Neuronal stem cell (in vitro differentiated cells): ENCODE measurements at regions not wholly inside any gene's neighbourhood (a gene's known extent, or its start where the extent isn't known, plus 50 kb on each side); places are given as distances from the start of the nearest gene placed in this dataset.
"Not testable (repeated sequence)": the region's sequence is repeated elsewhere in the genome, so short reads cannot be mapped to it uniquely, and the experiment has no call there.

Experiments used
- DNase-seq: peaks from one replicate; pipeline ENCODE4 v3.0.0-alpha.2; 2013; ENCODE audit warnings: low spot score
- H2AFZ ChIP-seq: one replicate; pipeline ENCODE4 v1.6.1; 2013; ENCODE audit warnings: mild to moderate bottlenecking, low read length, inconsistent platforms
- H2AK5ac ChIP-seq: 2 replicates; pipeline ENCODE4 v1.6.1; 2013; ENCODE audit warnings: low read depth, mild to moderate bottlenecking, inconsistent platforms, low read length, moderate library complexity, mixed read lengths
- H2BK120ac ChIP-seq: 2 replicates; pipeline ENCODE4 v1.6.1; 2013; ENCODE audit warnings: low read depth, mild to moderate bottlenecking, inconsistent platforms, low read length, moderate library complexity, mixed read lengths
- H2BK12ac ChIP-seq: one replicate; pipeline ENCODE4 v1.6.1; 2013; ENCODE audit warnings: low read length, inconsistent platforms
- H2BK15ac ChIP-seq: 2 replicates; pipeline ENCODE4 v1.6.1; 2013; ENCODE audit warnings: mild to moderate bottlenecking, low read length, inconsistent platforms, mixed read lengths
- H2BK5ac ChIP-seq: one replicate; pipeline ENCODE4 v1.6.1; 2013; ENCODE audit warnings: inconsistent platforms, mild to moderate bottlenecking, low read length, moderate library complexity
- H3K14ac ChIP-seq: one replicate; pipeline ENCODE4 v1.6.1; 2013; ENCODE audit warnings: low read length, inconsistent platforms
- H3K18ac ChIP-seq: 2 replicates; pipeline ENCODE4 v1.6.1; 2013; ENCODE audit warnings: low read length, inconsistent platforms
- H3K23ac ChIP-seq: 2 replicates; pipeline ENCODE4 v1.6.1; 2013; ENCODE audit warnings: low read depth, mild to moderate bottlenecking, mixed read lengths, low read length, inconsistent platforms; ENCODE audit not compliant: poor library complexity
- H3K27ac ChIP-seq: replicated peaks from 3 replicates; pipeline ENCODE4 v1.5.1; 2013; ENCODE audit warnings: low read length, inconsistent platforms
- H3K27me3 ChIP-seq, 3 experiments: 2 replicates each; pipeline ENCODE4 v1.6.1; 2013; ENCODE audit warnings: low read length in 3 of 3, mild to moderate bottlenecking in 2 of 3, inconsistent platforms in 1 of 3, low read depth in 1 of 3, mixed read lengths in 1 of 3, moderate library complexity in 1 of 3; ENCODE audit not compliant: control insufficient read depth in 3 of 3, insufficient read depth in 3 of 3
- H3K36me3 ChIP-seq, 2 donors: replicated peaks in 1 of 2; 2 replicates each; pipeline ENCODE4 v1.6.1; 2013; ENCODE audit warnings: low read length in 2 of 2; ENCODE audit not compliant: control insufficient read depth in 2 of 2, insufficient read depth in 2 of 2
- H3K4ac ChIP-seq: 2 replicates; pipeline ENCODE4 v1.6.1; 2013; ENCODE audit warnings: inconsistent platforms, mild to moderate bottlenecking, low read length, moderate library complexity
- H3K4me1 ChIP-seq, 2 donors: 1 replicate in 1 of 2; 2 replicates in 1 of 2; pipeline ENCODE4 v1.6.1; 2013; ENCODE audit warnings: low read length in 2 of 2, low read depth in 1 of 2; ENCODE audit not compliant: control insufficient read depth in 2 of 2, insufficient read depth in 1 of 2
- H3K4me2 ChIP-seq: one replicate; pipeline ENCODE4 v1.6.1; 2013; ENCODE audit warnings: mild to moderate bottlenecking, low read length, inconsistent platforms; ENCODE audit not compliant: insufficient read depth, poor library complexity, severe bottlenecking
- H3K4me3 ChIP-seq, 2 donors: 2 replicates each; pipeline ENCODE4 v1.5.1; 2013; ENCODE audit warnings: low read length in 2 of 2, mild to moderate bottlenecking in 2 of 2, inconsistent platforms in 1 of 2, moderate library complexity in 1 of 2
- H3K79me1 ChIP-seq: one replicate; pipeline ENCODE4 v1.6.1; 2013; ENCODE audit warnings: low read depth, mild to moderate bottlenecking, inconsistent platforms, low read length, moderate library complexity
- H3K9ac ChIP-seq: one replicate; pipeline ENCODE4 v1.6.1; 2013; ENCODE audit warnings: mild to moderate bottlenecking, low read depth, low read length, inconsistent platforms; ENCODE audit not compliant: poor library complexity
- H3K9me3 ChIP-seq, 2 donors: replicated peaks in 1 of 2; 2 replicates each; pipeline versions ENCODE3 to v1.6.1; 2013; ENCODE audit warnings: low read length in 2 of 2, mild to moderate bottlenecking in 2 of 2, inconsistent platforms in 1 of 2, low read depth in 1 of 2, mixed read lengths in 1 of 2, moderate library complexity in 1 of 2; ENCODE audit not compliant: control insufficient read depth in 2 of 2, insufficient read depth in 1 of 2
- H4K8ac ChIP-seq: one replicate; pipeline ENCODE4 v1.6.1; 2013; ENCODE audit warnings: low read depth, mild to moderate bottlenecking, inconsistent platforms, low read length, moderate library complexity
- H4K91ac ChIP-seq: one replicate; pipeline ENCODE4 v1.6.1; 2013; ENCODE audit warnings: low read length, low read depth, mild to moderate bottlenecking, inconsistent platforms; ENCODE audit not compliant: poor library complexity
- WGBS, 2 donors: extraction: QIAGEN DNeasy Blood & Tissue Kit; methylation state at CpG; one replicate each; pipeline ENCODE4 v1.1.7; 2013; ENCODE audit warnings: missing lambda C conversion rate in 2 of 2, mixed read lengths in 1 of 2; ENCODE audit not compliant: insufficient read length in 2 of 2, insufficient replicate concordance in 1 of 2; ENCODE audit errors: extremely low coverage in 2 of 2; 5-methylcytosine and 5-hydroxymethylcytosine counted together

- H3K4me1 ChIP-seq, result no peaks in the 10 kb centered on the region
- no peak overlapping the region for H3K4me2 ChIP-seq
- no peaks in the 10 kb centered on the region for H3K36me3 ChIP-seq
- no peak for DNase-seq
- H2BK5ac ChIP-seq, result no peak overlapping the region
- H3K9me3 ChIP-seq, result no peaks in the 10 kb centered on the region
- WGBS, 2 donors, result no CpG with 5 or more reads among the region's 1 CpG
- H2AK5ac ChIP-seq, result no peak overlapping the region
- no peak overlapping the region for H2BK15ac ChIP-seq
- no peak overlapping the region for H3K14ac ChIP-seq
- no peak overlapping the region for H2BK12ac ChIP-seq
- no peak overlapping the region for H3K23ac ChIP-seq
- no peak overlapping the region for H2AFZ ChIP-seq
- H3K79me1 ChIP-seq, result no peaks in the 10 kb centered on the region
- H3K9ac ChIP-seq, result no peak overlapping the region
- H3K18ac ChIP-seq, result no peak overlapping the region
- H3K27me3 ChIP-seq, result no peaks in the 10 kb centered on the region
- no peak overlapping the region for H4K8ac ChIP-seq
- H4K91ac ChIP-seq, result no peak overlapping the region
- H2BK120ac ChIP-seq, result no peak overlapping the region
- H3K4ac ChIP-seq, result no peak overlapping the region
- H3K27ac ChIP-seq, result no peak overlapping the region
- H3K4me3 ChIP-seq, result no peak overlapping the region
Measured at GRCh38 chr9:33740075-33740474, 55.3 kb upstream of the PRSS3 start.

- not testable (repeated sequence) for H4K91ac ChIP-seq, DNase-seq, H2BK15ac ChIP-seq
Measured at GRCh38 chr9:33740958-33741357, 54.4 kb upstream of the PRSS3 start.

GRCh38 chr9:33742051-33742450, 53.3 kb upstream of the PRSS3 start:
- H3K27me3 ChIP-seq, result no peaks in the 10 kb centered on the region
- no peak overlapping the region for H4K91ac ChIP-seq
- no CpG with 5 or more reads among the region's 3 CpGs for WGBS, 2 donors
- H3K4me3 ChIP-seq, result no peak overlapping the region
- no peak overlapping the region for H3K23ac ChIP-seq
- no peak overlapping the region for H2AK5ac ChIP-seq
- no peak overlapping the region for H2BK15ac ChIP-seq
- H2AFZ ChIP-seq, result no peak overlapping the region
- no peaks in the 10 kb centered on the region for H3K4me1 ChIP-seq
- no peaks in the 10 kb centered on the region for H3K36me3 ChIP-seq
- H3K18ac ChIP-seq, result no peak overlapping the region
- no peak overlapping the region for H3K9ac ChIP-seq
- no peak overlapping the region for H3K27ac ChIP-seq
- H3K4me2 ChIP-seq, result no peak overlapping the region
- H3K14ac ChIP-seq, result no peak overlapping the region
- H3K79me1 ChIP-seq, result no peaks in the 10 kb centered on the region
- no peak overlapping the region for H3K4ac ChIP-seq
- H2BK120ac ChIP-seq, result no peak overlapping the region
- no peaks in the 10 kb centered on the region for H3K9me3 ChIP-seq
- H2BK12ac ChIP-seq, result no peak overlapping the region
- no peak for DNase-seq
- no peak overlapping the region for H4K8ac ChIP-seq
- no peak overlapping the region for H2BK5ac ChIP-seq

More at GRCh38 chr9:33740958-33741357, 54.4 kb upstream of the PRSS3 start:
- not testable (repeated sequence) for H3K4me3 ChIP-seq, H3K79me1 ChIP-seq, H2AFZ ChIP-seq, H3K18ac ChIP-seq, H3K9ac ChIP-seq, H3K4ac ChIP-seq, H3K23ac ChIP-seq, H2BK12ac ChIP-seq, H2BK5ac ChIP-seq, H3K36me3 ChIP-seq, H3K14ac ChIP-seq, H3K4me1 ChIP-seq, H2AK5ac ChIP-seq, H3K27me3 ChIP-seq, H3K4me2 ChIP-seq, H2BK120ac ChIP-seq, H3K27ac ChIP-seq, H4K8ac ChIP-seq, H3K9me3 ChIP-seq
- WGBS, 2 donors, result no CpG with 5 or more reads among the region's 1 CpG

- no peak overlapping the region for H2AFZ ChIP-seq
- DNase-seq, result no peak
- H4K91ac ChIP-seq, result no peak overlapping the region
- H3K9ac ChIP-seq, result no peak overlapping the region
- no peak overlapping the region for H3K23ac ChIP-seq
- H3K9me3 ChIP-seq, result no peaks in the 10 kb centered on the region
- H3K4me3 ChIP-seq, result no peak overlapping the region
- no CpG with 5 or more reads among the region's 2 CpGs for WGBS, 2 donors
- H3K27ac ChIP-seq, result no peak overlapping the region
- no peak overlapping the region for H2BK15ac ChIP-seq
- no peak overlapping the region for H2AK5ac ChIP-seq
- H3K27me3 ChIP-seq, result no peaks in the 10 kb centered on the region
- H3K79me1 ChIP-seq, result no peaks in the 10 kb centered on the region
- H3K36me3 ChIP-seq, result no peaks in the 10 kb centered on the region
- no peak overlapping the region for H4K8ac ChIP-seq
- H2BK5ac ChIP-seq, result no peak overlapping the region
- no peaks in the 10 kb centered on the region for H3K4me1 ChIP-seq
- no peak overlapping the region for H3K18ac ChIP-seq
- no peak overlapping the region for H2BK120ac ChIP-seq
- no peak overlapping the region for H3K4ac ChIP-seq
- H3K4me2 ChIP-seq, result no peak overlapping the region
- H2BK12ac ChIP-seq, result no peak overlapping the region
- H3K14ac ChIP-seq, result no peak overlapping the region
Measured at GRCh38 chr9:33742519-33742918, 52.8 kb upstream of the PRSS3 start.
